ENCODE measurements at regions not wholly inside any gene's neighbourhood (a gene's known extent, or its start where the extent isn't known, plus 50 kb on each side); places are given as distances from the start of the nearest gene placed in this dataset.

DNA sequence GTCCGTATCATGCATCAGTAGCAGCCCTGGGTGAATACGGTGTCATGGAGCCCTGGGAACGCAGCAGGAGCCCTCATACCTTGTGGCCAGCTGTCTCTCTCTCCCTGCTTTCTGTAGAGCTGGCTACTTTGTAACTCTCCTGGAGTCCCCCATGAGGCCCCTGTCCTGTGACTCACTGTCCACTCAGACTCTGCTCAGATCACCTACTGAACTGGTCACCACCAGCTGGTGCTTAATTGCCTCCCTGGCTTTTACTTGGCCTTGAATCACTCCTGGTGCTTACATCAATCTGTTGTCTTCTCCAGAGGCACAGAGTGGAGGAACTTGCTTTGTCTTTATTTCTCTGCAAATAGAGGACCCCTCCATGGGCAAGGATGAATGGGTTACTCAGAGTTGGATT lies 172.7 kb downstream of the HRH4 start:
- no peak overlapping the region for H3K4me3 ChIP-seq
- H3K27ac ChIP-seq, result peak overlapping the region; percentile 25; the same call in 1 of the 2 replicates
- no peaks in the 10 kb centered on the region for H3K9me3 ChIP-seq
- H4K20me1 ChIP-seq, result no peaks in the 10 kb centered on the region
- H3K27me3 ChIP-seq, result no peaks in the 10 kb centered on the region
- H3K36me3 ChIP-seq, result no peaks in the 10 kb centered on the region
- no peak for TF ChIP-seq Cebpa-rat (IDR thresholded peaks at IDR 0.05)
- H3K4me1 ChIP-seq, result peaks cover 32% of the 10 kb centered on the region
- H3K9ac ChIP-seq, result no peak overlapping the region
- H3K4me2 ChIP-seq, result peak overlapping the region; percentile 92

GRCh38 chr18:24649571-24649970 lies 189.1 kb downstream of the HRH4 start:
- Histone ChIP-seq H3K4me1 (no peaks in the 10 kb centered on the region), H3K9me3 (peaks cover 13% of the 10 kb centered on the region; the same call in 1 of the 2 replicates), H3K9ac (no peak overlapping the region), H3K27me3 (no peaks in the 10 kb centered on the region), H3K36me3 (no peaks in the 10 kb centered on the region), H3K27ac (no peak overlapping the region), H3K4me2 (no peak overlapping the region), H3K4me3 (no peak overlapping the region), H4K20me1 (no peaks in the 10 kb centered on the region)
- TF ChIP-seq Cebpa-rat (IDR thresholded peaks at IDR 0.05), result no peak

GRCh38 chr18:24651434-24651833 lies 191.0 kb downstream of the HRH4 start:
- Histone ChIP-seq H3K9me3 (peaks cover 13% of the 10 kb centered on the region; the same call in 1 of the 2 replicates), H3K4me3 (no peak overlapping the region), H3K36me3 (no peaks in the 10 kb centered on the region), H3K27ac (no peak overlapping the region), H3K4me2 (no peak overlapping the region), H4K20me1 (no peaks in the 10 kb centered on the region), H3K9ac (no peak overlapping the region), H3K27me3 (no peaks in the 10 kb centered on the region), H3K4me1 (no peaks in the 10 kb centered on the region)
- no peak for TF ChIP-seq Cebpa-rat (IDR thresholded peaks at IDR 0.05)

- H3K9ac ChIP-seq, result no peak overlapping the region
- H3K4me2 ChIP-seq, result no peak overlapping the region
- H4K20me1 ChIP-seq, result no peaks in the 10 kb centered on the region
- TF ChIP-seq Cebpa-rat (IDR thresholded peaks at IDR 0.05), result no peak
- H3K4me1 ChIP-seq, result peaks cover 39% of the 10 kb centered on the region
- no peaks in the 10 kb centered on the region for H3K27me3 ChIP-seq
- H3K27ac ChIP-seq, result no peak overlapping the region
- no peak overlapping the region for H3K4me3 ChIP-seq
- H3K9me3 ChIP-seq, result peaks cover 9% of the 10 kb centered on the region; the same call in 1 of the 2 replicates
- H3K36me3 ChIP-seq, result no peaks in the 10 kb centered on the region
These were observed 195.6 kb downstream of the HRH4 start for GRCh38 chr18:24656050-24656449.

- H3K27me3 ChIP-seq, result no peaks in the 10 kb centered on the region
- TF ChIP-seq Cebpa-rat (IDR thresholded peaks at IDR 0.05), result no peak
- H3K9ac ChIP-seq, result no peak overlapping the region
- peaks cover 43% of the 10 kb centered on the region for H3K4me1 ChIP-seq
- H3K4me3 ChIP-seq, result no peak overlapping the region
- H3K4me2 ChIP-seq, result 0 out of 2 replicates have a peak overlapping the region, but pooled peaks have one; percentile 29
- no peak overlapping the region for H3K27ac ChIP-seq
- H3K9me3 ChIP-seq, result 0 out of 2 replicates have a peak, but pooled peaks cover 1% of the 10 kb centered on the region
- no peaks in the 10 kb centered on the region for H3K36me3 ChIP-seq
- H4K20me1 ChIP-seq, result no peaks in the 10 kb centered on the region
These were observed 196.4 kb downstream of the HRH4 start for GRCh38 chr18:24656551-24657443.

DNA sequence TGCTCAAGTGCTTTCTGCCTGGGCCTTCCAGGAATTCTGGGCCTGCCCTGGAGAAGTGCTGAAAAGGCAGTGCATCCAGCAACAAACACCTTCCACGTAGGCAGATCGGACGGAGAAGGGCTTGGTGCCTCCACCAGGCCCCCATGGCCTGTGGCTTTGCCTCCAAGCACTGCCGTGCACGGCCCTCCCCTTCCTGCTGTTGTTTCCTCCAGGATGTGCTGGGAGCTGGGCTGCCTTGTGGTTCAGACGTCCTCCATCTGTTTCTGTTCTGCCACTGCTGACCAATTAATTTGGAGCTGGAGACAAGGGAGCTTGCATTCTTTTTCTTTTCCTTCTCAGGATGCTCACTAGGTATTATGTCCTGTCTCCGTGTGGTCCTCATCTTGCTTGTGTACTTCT lies 197.0 kb downstream of the HRH4 start:
- Histone ChIP-seq H3K27ac (no peak overlapping the region), H3K9ac (no peak overlapping the region), H3K4me3 (no peak overlapping the region), H3K9me3 (no peaks in the 10 kb centered on the region), H3K4me1 (peaks cover 43% of the 10 kb centered on the region), H3K4me2 (peak overlapping the region; percentile 29; the same call in 1 of the 2 replicates), H4K20me1 (no peaks in the 10 kb centered on the region), H3K36me3 (no peaks in the 10 kb centered on the region), H3K27me3 (no peaks in the 10 kb centered on the region)
- no peak for TF ChIP-seq Cebpa-rat (IDR thresholded peaks at IDR 0.05)

DNA sequence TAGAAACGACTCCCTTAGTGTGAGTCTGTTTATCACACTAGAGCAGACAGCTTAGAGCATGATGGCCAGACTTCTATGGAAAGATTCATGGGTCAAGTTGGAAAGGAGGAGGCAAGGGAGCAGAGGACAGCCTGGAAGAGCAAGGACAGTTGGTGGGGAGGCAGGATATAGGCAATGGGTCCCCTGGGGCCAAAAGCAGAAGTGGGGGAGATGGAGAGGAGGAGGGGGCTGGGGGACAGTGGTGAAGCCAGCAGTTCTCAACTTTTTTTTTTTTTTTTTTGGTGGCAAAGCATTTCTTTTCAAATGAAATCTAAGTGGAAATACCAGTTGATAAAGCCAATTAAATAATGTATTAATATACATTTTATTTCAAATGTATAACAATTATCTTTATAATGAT lies 197.9 kb downstream of the HRH4 start:
- no peaks in the 10 kb centered on the region for H3K36me3 ChIP-seq
- no peaks in the 10 kb centered on the region for H3K9me3 ChIP-seq
- no peak overlapping the region for H3K9ac ChIP-seq
- peaks cover 43% of the 10 kb centered on the region for H3K4me1 ChIP-seq
- H3K27me3 ChIP-seq, result no peaks in the 10 kb centered on the region
- no peak overlapping the region for H3K27ac ChIP-seq
- H4K20me1 ChIP-seq, result no peaks in the 10 kb centered on the region
- TF ChIP-seq Cebpa-rat (IDR thresholded peaks at IDR 0.05), result no peak
- H3K4me3 ChIP-seq, result no peak overlapping the region
- H3K4me2 ChIP-seq, result peak overlapping the region; percentile 29

GRCh38 chr18:24659827-24660720 lies 199.6 kb downstream of the HRH4 start:
- Histone ChIP-seq H3K9me3 (no peaks in the 10 kb centered on the region), H3K27me3 (no peaks in the 10 kb centered on the region), H3K9ac (peak overlapping the region; percentile 3; the same call in 1 of the 2 replicates), H3K4me1 (peaks cover 43% of the 10 kb centered on the region), H3K4me3 (peak overlapping the region; percentile 48), H3K4me2 (peak overlapping the region; percentile 87), H3K36me3 (no peaks in the 10 kb centered on the region), H3K27ac (no peak overlapping the region), H4K20me1 (no peaks in the 10 kb centered on the region)
- no peak for TF ChIP-seq Cebpa-rat (IDR thresholded peaks at IDR 0.05)

DNA sequence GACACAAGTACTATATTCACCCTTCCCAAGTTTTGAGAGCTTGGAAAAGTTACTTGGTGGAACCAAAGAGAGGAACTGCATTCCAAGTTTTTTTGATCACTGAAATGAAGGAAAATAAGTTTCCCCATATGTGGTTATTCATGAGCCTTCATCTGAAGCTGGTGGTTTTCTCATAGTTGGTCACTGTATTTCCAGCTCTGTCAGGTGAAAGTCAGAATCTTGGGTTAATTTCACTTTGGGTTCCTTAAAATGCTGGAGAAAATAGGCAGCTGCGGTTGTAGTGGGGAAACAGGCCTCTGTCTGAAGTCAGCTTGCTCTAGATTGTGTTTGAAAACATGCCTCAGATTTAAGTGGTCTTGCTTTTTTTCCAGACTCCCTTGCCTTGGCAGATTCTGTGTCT lies 200.5 kb downstream of the HRH4 start:
- Histone ChIP-seq H3K9ac (no peak overlapping the region), H4K20me1 (no peaks in the 10 kb centered on the region), H3K4me2 (peak overlapping the region; percentile 87), H3K9me3 (no peaks in the 10 kb centered on the region), H3K4me1 (peaks cover 43% of the 10 kb centered on the region), H3K36me3 (no peaks in the 10 kb centered on the region), H3K27me3 (no peaks in the 10 kb centered on the region), H3K4me3 (no peak overlapping the region), H3K27ac (no peak overlapping the region)
- no peak for TF ChIP-seq Cebpa-rat (IDR thresholded peaks at IDR 0.05)

All from BLaER1 (cell line).